ENCODE measurements at regions not wholly inside any gene's neighbourhood (a gene's known extent, or its start where the extent isn't known, plus 50 kb on each side); places are given as distances from the start of the nearest gene placed in this dataset.

DNA sequence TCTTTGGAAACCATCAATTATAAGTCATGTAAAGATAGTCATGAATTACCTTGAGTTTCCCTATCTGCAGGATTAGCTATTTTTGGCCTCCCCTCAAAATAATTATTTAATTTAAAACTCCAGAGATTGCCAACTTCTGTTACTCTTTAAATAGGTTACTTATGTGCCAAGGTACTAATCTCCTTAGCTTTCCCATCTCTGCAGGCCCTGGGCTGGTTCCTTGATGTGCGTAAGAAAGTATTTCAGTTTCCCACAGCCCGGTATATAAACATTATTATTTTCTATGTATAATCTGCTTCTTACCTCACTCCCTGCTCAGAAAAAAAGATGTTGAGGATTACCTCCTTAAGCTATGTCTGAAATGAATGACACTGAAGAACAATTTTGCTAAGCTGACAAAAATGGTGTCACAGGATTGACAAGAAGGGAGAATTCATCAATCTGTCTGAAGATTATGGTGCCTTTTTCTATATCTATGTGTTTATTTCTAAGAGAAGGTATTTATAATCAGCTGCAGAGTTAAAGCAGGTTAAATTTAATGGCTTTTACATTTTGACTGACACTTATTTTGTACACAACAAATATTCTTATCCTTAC, 1697.2 kb upstream of the PCDH20 start:
- no peak overlapping the region for H3K14ac ChIP-seq (ENCODE audit: insufficient read depth, low read length)
- H3K56ac ChIP-seq (ENCODE audit: insufficient read length, low read depth, low read length), result no peak overlapping the region
- H2BK5ac ChIP-seq (ENCODE audit: insufficient read length, low read length), result no peak overlapping the region
- H3K36me3 Mint-ChIP-seq (ENCODE audit: insufficient read depth in 1 of 3, low read depth in 3 of 3), result no peaks in the 10 kb centered on the region
- H3K27ac Mint-ChIP-seq, result no peak overlapping the region
- H3K27me3 ChIP-seq (ENCODE audit: insufficient read depth, low read length), result no peaks in the 10 kb centered on the region
- no peaks in the 10 kb centered on the region for H3K9me3 ChIP-seq (ENCODE audit: control insufficient read depth, low read depth, low read length)
- no peak overlapping the region for H3K18ac ChIP-seq (ENCODE audit: insufficient read length, low read depth, low read length)
- no peaks in the 10 kb centered on the region for H3K27me3 Mint-ChIP-seq (ENCODE audit: low read depth)
- no peak overlapping the region for H3K23ac ChIP-seq (ENCODE audit: insufficient read length, low read depth, low read length)
- no peak overlapping the region for H3T11ph ChIP-seq (ENCODE audit: low read length)
- no peaks in the 10 kb centered on the region for H4K20me1 ChIP-seq (ENCODE audit: control insufficient read depth, insufficient read depth, insufficient read length)
- WGBS (ENCODE audit: extremely low coverage, insufficient read length, low lambda C conversion rate), result no CpG with 5 or more reads among the region's 2 CpGs
- H2AFZ ChIP-seq (ENCODE audit: low read length), result no peak overlapping the region
- H3K27ac ChIP-seq (ENCODE audit: insufficient read length, low read depth, low read length), result no peak overlapping the region
- H2BK120ac ChIP-seq (ENCODE audit: low read depth, low read length, poor library complexity, severe bottlenecking), result no peak overlapping the region
- H2BK12ac ChIP-seq (ENCODE audit: insufficient read length, low read depth, low read length), result no peak overlapping the region
- H3K9ac ChIP-seq (ENCODE audit: extremely low read depth, insufficient read length, low read length), result no peak overlapping the region
- no peaks in the 10 kb centered on the region for H3K4me1 ChIP-seq (ENCODE audit: insufficient read depth, low read length)
- H3K4me2 ChIP-seq (ENCODE audit: insufficient read depth, insufficient read length, low read length), result no peak overlapping the region
- no peaks in the 10 kb centered on the region for H3K79me2 ChIP-seq (ENCODE audit: insufficient read depth, low read length)
- H3K9me3 Mint-ChIP-seq, result no peaks in the 10 kb centered on the region
- H3K4me3 Mint-ChIP-seq, result no peak overlapping the region
- no peaks in the 10 kb centered on the region for H3K23me2 ChIP-seq (ENCODE audit: insufficient read length, low read depth, low read length, poor library complexity, severe bottlenecking)
- H2BK15ac ChIP-seq (ENCODE audit: low read depth, low read length), result no peak overlapping the region
- no peak overlapping the region for H4K91ac ChIP-seq (ENCODE audit: insufficient read length, low read depth, low read length)
- H3K4me1 Mint-ChIP-seq, result no peaks in the 10 kb centered on the region
- no peak overlapping the region for H2BK20ac ChIP-seq (ENCODE audit: low read depth, low read length, poor library complexity, severe bottlenecking)
- H2AK5ac ChIP-seq (ENCODE audit: insufficient read length, low read length), result no peak overlapping the region
- DNase-seq, result no peak
- H4K5ac ChIP-seq (ENCODE audit: insufficient read length, low read depth, low read length), result no peak overlapping the region
- H3K79me1 ChIP-seq (ENCODE audit: insufficient read depth, low read depth, low read length, poor library complexity, severe bottlenecking), result no peaks in the 10 kb centered on the region
- no peak overlapping the region for H3K4ac ChIP-seq (ENCODE audit: low read depth, low read length)
- H4K8ac ChIP-seq (replicated peaks; ENCODE audit: insufficient read length, low read depth, low read length), result no peak overlapping the region
- TF ChIP-seq, protein P1, sequence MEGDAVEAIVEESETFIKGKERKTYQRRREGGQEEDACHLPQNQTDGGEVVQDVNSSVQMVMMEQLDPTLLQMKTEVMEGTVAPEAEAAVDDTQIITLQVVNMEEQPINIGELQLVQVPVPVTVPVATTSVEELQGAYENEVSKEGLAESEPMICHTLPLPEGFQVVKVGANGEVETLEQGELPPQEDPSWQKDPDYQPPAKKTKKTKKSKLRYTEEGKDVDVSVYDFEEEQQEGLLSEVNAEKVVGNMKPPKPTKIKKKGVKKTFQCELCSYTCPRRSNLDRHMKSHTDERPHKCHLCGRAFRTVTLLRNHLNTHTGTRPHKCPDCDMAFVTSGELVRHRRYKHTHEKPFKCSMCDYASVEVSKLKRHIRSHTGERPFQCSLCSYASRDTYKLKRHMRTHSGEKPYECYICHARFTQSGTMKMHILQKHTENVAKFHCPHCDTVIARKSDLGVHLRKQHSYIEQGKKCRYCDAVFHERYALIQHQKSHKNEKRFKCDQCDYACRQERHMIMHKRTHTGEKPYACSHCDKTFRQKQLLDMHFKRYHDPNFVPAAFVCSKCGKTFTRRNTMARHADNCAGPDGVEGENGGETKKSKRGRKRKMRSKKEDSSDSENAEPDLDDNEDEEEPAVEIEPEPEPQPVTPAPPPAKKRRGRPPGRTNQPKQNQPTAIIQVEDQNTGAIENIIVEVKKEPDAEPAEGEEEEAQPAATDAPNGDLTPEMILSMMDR (conservative IDR thresholded peaks at IDR 0.05), result no peak
